GM18907 (cell line): ENCODE measurements at regions not wholly inside any gene's neighbourhood (a gene's known extent, or its start where the extent isn't known, plus 50 kb on each side); places are given as distances from the start of the nearest gene placed in this dataset.

ENCODE experiments used
- ATAC-seq: cut with Tn5 transposase; IDR thresholded peaks from one replicate; pipeline ENCODE4 v1.9.1; 2021; ENCODE audit warnings: mild to moderate bottlenecking, moderate library complexity; ENCODE audit not compliant: unreplicated experiment

DNA sequence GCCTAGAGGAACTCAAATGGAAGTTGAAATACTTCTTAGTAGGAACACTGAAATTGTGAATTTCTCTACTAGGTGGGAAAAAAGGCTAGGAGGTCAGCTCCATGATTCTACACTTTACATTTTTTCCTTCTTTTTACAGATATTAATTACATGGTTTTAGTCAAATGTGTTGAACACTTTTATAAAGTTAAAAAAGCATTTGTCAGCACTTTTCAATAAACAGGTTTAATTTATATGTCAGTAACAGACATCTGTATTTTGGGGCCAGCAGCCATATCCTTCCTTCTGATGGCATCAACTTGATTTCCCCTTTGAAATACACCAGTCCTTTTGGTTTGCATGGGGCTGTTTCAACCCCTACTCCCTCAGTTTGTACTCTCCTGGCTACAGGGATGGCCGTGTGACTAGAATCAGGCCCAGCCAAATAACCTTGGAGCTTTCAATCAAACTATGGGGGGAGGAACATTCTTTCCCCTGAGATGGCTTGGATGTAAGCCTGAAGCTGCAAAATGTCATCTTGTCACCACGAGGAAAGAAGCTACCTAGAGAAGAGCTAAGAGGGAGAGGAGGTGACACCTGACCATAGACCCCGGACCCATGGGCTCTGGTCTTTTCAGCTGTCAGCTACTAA lies 171.0 kb upstream of the NEBL start:
- no peak for ATAC-seq

DNA sequence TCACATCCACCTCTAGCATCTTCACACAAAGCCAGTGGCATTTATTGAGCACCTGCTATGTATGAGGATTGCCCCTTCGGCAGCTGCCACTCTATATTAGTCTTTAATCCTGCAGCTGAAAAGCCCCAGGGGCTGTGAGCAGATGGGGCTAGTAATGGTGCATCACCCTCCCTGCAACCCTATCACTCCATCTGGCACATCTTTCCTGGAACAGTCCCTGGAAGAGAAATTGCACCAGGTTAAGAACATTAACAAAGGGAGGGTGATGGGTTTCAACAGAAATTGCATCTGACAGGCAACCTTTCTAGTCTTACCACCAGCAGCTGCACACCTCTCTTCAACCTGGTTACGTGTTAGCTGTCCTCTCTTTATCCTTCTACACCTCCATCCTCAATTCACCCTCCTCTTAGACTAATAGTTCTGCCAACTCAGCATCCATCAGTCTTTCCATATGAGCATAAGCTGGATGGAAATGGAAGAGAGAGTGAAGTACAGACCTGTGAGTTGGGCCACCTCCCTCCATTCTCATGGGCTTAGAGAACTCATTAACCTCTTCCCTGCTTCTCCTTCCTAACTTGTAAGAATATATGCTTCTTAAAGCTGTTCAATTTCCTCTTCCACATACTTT lies 168.6 kb upstream of the NEBL start:
- ATAC-seq, result no peak

DNA sequence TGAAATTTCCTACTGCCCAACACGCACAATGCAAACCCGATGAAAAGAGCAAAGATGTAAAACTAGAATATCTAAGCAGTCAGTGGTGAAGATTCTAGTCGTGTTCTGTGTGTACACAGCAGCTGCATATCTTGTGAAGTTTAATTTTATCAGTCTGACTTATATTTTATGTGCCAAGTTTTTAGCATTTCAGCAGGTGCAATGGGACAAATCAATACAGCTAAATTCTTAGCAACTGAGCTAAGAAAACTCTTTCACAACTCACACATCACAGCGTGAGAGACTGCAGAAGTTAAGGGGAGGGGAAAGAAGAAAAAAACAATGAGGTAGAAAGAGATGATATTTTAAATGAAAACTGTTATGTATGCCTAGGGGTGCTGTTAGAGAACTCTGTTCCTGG lies 164.9 kb upstream of the NEBL start:
- ATAC-seq, result no peak

DNA sequence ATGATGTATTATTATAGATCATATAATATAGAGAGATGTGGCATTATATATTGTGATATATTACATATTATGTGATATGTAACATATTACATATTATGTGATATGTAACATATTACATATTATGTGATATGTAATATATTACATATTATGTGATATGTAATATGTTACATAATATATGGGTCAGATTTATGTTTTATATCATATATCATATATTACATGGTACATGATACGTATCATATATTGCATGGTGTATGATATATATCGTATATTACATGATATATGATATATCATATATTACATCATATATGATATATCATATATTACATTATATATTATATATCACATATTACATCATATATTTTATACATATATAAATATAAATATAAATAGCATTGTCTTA lies 164.1 kb upstream of the NEBL start:
- ATAC-seq, result no peak

- no peak for ATAC-seq
Measured at GRCh38 chr10:21060626-21061025, 163.5 kb upstream of the NEBL start.

- no peak for ATAC-seq
Measured at GRCh38 chr10:21057989-21058388, 160.9 kb upstream of the NEBL start.

DNA sequence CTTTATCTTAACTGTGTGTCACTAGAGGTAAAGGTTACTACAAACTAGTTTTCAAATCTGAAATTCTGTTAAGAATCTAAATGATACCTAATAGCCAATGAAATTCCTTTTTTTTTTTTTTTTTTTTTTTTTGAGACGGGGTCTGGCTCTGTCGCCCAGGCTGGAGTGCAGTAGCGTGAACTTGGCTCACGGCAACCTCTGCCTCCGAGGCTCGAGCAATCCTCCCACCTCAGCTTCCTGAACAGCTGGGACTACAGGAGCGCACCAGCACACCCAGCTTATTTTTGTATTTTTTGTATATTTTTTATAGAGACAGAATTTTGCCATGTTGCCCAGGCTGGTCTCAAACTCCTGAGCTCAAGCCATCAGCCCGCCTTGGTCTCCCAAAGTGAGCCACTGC lies 160.3 kb upstream of the NEBL start:
- ATAC-seq, result no peak

GRCh38 chr10:21056461-21056860 lies 159.3 kb upstream of the NEBL start:
- ATAC-seq, result no peak

DNA sequence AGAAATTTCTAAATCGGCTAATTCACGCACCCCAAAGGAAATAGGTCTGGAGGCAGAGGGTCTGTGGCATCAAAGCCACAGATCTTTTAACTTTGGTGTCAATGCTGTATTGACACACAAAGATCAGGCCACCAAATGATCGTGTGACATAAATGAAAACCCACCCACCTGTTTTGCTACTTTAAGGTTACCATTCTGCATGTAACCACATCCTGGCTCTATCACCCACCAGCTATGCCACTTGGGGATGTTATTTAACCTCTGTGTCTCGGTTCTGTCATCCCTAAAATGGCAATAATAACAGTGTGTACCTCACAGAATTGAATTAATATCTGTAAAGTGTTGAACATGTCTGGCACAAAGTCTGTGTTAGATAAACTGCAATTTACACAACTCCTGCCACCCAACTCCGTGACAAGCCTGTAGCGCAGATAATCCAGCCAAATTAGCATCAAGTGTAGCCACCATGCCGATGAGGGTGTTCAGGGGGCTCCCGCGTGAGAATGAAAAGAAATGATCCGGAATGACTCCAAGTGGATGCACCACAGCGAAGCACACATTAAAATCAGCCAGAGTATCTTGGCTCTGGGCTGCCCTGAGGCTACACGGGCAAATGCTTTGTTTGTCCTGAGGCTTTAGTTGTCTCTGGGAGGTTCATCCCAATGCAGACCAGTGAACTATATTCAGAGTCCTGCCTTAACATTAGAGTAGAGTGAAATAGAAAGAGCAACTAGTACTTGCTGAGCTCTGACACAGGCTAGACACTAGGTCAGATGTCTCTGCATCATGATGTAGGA lies 158.4 kb upstream of the NEBL start:
- ATAC-seq, result no peak

DNA sequence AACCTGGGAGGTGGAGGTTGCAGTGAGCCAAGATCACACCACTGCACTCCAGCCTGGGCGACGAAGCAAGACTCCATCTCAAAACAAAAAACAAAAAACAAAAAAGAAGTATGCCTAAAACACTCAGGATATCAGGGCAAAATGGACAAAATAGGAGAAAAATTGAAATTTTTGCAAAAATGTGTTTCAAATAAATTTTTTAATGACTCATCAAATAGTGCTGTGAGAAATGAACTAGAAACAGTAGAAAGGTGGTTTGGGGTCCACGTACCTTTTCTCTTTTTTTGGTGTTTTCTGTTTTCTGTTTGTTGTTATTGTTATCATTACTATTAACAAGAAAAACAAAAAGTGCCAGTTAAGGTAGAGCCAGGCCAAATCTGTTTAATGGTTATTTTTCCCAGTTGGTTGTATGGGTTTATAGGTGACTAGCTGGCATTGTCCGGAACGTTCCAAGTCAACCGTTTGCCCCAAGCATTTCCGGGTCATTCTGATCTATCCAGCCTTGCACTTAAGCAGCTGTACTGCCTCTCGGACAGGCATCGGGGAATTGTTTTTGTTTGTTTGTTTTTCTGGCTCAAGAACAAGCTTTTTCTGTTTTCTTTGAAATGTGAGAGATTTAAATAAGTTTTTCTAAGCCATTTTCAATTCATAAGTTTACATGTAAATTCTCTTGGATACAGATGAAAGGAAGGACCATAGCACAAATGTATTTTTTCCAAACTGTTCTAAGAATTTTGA lies 157.0 kb upstream of the NEBL start:
- no peak for ATAC-seq

DNA sequence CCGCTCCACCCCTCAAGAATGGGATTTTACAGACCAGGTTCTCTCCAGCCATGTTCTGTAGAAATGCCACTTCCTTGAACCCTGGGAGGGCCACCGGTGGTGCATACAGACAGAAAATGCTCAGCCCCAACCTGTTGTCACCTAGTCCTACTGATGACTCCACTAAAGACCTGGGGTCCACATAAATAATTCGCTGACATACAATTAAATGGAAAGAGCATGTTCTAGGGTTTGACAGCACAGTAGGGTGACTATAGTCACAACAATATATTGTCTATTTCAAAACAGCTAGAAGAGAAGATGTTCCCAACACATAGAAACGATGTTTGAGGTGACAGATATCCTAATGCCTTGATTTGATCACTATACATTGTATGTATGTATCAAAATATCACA lies 155.6 kb upstream of the NEBL start:
- no peak for ATAC-seq

DNA sequence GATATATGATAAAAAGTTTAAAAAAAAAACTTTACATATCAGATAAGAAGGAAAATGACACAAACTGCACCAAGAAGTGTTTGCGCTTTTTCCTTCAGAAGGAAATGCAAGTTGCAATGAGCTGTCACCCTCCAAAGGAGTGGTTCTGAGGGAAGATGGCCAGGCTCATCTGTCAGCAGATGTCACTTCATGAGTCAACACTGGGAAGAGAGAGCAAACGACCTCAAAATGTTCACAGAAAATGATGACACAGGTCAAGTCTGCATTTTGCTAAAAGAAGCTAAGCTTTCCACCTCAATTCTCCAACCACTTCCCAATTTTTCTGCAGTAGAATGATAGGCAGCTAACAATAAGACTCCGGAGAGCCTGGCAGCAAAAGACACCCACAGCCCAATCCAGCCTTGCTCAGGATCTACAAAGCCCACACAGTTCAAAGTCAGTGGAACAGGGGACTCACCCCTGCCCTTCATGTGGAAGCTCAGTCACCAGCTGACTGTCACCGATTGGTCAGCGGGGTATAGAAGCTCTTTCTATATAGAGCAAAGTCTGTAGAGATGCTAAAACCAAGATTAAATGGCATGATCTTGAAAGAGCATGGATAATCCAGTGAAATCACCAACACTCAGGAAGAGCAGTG lies 155.1 kb upstream of the NEBL start:
- ATAC-seq, result no peak

- ATAC-seq, result no peak
Measured at GRCh38 chr10:21049482-21049881, 152.4 kb upstream of the NEBL start.

- ATAC-seq, result no peak
Measured at GRCh38 chr10:21048068-21048467, 151.0 kb upstream of the NEBL start.

DNA sequence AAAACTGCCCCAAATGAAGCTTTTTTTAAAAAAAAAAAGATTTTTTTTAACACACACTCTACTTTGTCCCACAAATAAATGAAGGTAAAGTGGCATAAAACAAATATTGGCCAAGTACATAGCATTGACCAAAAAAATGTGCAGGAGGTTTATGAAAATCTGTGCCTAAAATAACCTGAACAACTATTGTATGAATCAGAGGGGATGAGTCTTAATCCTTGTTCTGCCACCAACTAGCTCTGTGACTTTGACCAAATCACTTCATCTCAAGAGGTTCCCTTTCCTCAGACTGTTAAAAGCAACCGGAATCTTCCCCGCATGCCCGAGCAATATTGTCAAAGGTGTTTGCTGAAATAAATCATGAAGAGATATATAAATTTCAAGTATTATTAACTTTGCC lies 150.4 kb upstream of the NEBL start:
- no peak for ATAC-seq

DNA sequence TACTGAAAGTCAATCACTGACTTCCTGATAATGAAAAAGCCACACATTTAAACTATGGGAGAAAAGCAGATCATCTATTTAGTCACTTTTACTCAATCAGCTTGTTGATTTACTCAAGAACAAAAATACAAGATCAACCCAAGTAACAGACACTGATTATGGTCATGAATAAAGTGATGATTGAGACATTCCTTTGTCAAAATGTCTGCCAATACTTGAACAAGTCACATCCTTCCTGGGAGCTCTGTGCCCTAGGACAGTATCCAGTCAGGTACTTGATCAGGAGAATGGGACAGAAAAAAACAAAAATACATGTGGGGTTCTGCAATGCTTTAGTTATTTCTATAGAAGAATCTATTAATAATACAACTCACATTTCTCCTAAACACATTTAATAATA lies 150.0 kb upstream of the NEBL start:
- ATAC-seq, result no peak

DNA sequence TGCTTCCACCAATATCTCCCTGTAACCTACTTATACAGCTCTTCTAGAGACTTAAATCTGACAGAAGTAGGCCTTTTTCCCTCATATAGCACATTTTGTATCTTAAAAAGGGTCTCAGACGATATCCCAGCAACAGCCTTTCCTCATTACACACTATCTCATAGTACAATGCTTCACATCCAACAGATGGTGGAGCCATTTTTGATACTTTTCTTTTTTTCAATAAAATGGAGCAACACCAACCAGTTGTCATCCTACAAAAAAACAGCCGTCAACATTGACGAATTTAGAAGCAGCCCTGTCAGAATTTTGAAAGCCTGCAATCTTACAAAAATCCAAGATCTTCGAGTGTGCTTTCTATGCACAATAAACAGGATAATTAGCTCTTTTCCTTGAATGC lies 145.9 kb upstream of the NEBL start:
- no peak for ATAC-seq

- ATAC-seq, result no peak
Measured at GRCh38 chr10:21042536-21042935, 145.4 kb upstream of the NEBL start.

DNA sequence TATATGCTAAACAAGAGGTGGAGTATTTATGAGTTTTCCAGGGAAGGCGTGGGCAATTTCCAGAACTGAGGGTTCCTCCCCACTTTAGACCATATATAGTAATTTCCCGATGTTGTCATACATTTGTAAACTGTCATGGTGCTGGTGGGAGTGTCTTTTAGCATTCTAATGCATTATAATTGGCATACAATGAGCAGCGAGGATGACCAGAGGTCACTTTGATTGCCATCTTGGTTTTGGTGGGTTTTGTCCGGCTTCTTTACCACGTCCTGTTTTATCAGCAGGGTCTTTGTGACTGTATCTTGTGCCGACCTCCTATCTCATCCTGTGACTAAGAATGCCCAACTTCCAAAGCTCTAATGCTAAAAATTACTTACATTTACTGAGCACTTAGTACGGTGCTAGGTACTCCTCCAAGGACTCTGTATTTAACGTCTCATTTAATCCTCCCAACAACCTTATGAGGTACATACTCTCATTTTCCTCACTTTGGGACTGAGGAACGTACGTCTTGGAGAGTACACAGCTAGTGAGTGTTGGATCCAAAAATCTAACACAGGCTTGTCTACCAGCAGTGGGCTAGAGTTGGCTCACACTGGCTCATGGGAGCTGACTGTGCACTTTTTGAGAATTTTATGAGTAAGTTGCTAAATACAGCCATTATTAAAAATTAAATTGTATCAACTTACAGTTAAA lies 144.8 kb upstream of the NEBL start:
- ATAC-seq, result no peak

- no peak for ATAC-seq
Measured at GRCh38 chr10:21039721-21040120, 142.6 kb upstream of the NEBL start.

DNA sequence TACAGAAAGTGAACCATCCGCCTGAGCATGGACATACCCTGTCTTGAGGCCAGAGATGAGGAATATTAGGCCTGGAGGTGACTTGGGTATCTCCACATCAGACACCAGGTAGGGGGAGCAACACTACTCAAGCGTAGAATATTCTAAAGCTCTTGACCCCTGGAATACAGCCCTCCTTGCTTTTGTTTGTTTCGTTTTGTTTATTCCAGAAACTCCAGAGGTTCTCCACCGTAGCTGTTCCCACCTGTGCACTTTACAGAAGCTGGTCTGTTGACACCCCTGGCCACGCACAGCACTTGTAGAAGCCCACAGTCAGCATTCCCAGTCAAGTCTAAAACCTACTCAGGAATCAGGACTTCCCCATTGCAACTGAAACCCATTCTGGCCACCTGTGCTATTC lies 139.6 kb upstream of the NEBL start:
- ATAC-seq, result no peak
